ENCODE measurements at regions not wholly inside any gene's neighbourhood (a gene's known extent, or its start where the extent isn't known, plus 50 kb on each side); places are given as distances from the start of the nearest gene placed in this dataset.

- intact Hi-C loops (cut with DNase I; ENCODE audit: low total_unique reads) (no loop called here), in situ Hi-C loops (cut with MboI; ENCODE audit: low sequenced_read_pairs in 4 of 4) (no loop called here)
- no peak overlapping the region for H3K27ac ChIP-seq
Measured at GRCh38 chr7:121525155-121525819, 129.2 kb upstream of the FAM3C start.

GRCh38 chr7:121521711-121522400, 125.7 kb upstream of the FAM3C start:
- H3K9me3 ChIP-seq, result no peaks in the 10 kb centered on the region
- TF ChIP-seq POLR2A (IDR thresholded peaks at IDR 0.05) (no peak), CTCF (IDR thresholded peaks at IDR 0.05 in 4 of 5, conservative IDR thresholded peaks at IDR 0.05 in 1 of 5) (no peak)
- intact Hi-C loops (cut with DNase I; ENCODE audit: low total_unique reads) (no loop called here), in situ Hi-C loops (cut with MboI; ENCODE audit: low sequenced_read_pairs in 4 of 4) (no loop called here)
- DNase-seq, result no peak
- no peak overlapping the region for H3K4me3 ChIP-seq
- no peak overlapping the region for H3K27ac ChIP-seq
- H3K27me3 ChIP-seq, result no peaks in the 10 kb centered on the region
- no peaks in the 10 kb centered on the region for H3K36me3 ChIP-seq
- no peak for ATAC-seq
- H3K4me1 ChIP-seq, result no peaks in the 10 kb centered on the region

More at GRCh38 chr7:121525155-121525819, 129.2 kb upstream of the FAM3C start:
- no peak overlapping the region for H3K4me3 ChIP-seq
- ATAC-seq (no peak), DNase-seq (no peak)
- no peaks in the 10 kb centered on the region for H3K4me1 ChIP-seq
- H3K36me3 ChIP-seq, result no peaks in the 10 kb centered on the region
- H3K27me3 ChIP-seq, result no peaks in the 10 kb centered on the region
- no peaks in the 10 kb centered on the region for H3K9me3 ChIP-seq
- TF ChIP-seq CTCF (IDR thresholded peaks at IDR 0.05 in 4 of 5, conservative IDR thresholded peaks at IDR 0.05 in 1 of 5), result no peak
- no peak for TF ChIP-seq POLR2A (IDR thresholded peaks at IDR 0.05)

GRCh38 chr7:121520911-121521310, 124.8 kb upstream of the FAM3C start:
- no peaks in the 10 kb centered on the region for H3K36me3 ChIP-seq
- intact Hi-C loops (cut with DNase I; ENCODE audit: low total_unique reads) (no loop called here), in situ Hi-C loops (cut with MboI; ENCODE audit: low sequenced_read_pairs in 4 of 4) (no loop called here)
- peak overlapping the region in 1 of 4 donors; percentile 65 for H3K27ac ChIP-seq
- no peak for DNase-seq
- H3K9me3 ChIP-seq, result no peaks in the 10 kb centered on the region
- no peaks in the 10 kb centered on the region for H3K27me3 ChIP-seq
- TF ChIP-seq CTCF (IDR thresholded peaks at IDR 0.05 in 4 of 5, conservative IDR thresholded peaks at IDR 0.05 in 1 of 5), result no peak
- no peak for TF ChIP-seq POLR2A (IDR thresholded peaks at IDR 0.05)
- H3K4me1 ChIP-seq, result no peaks in the 10 kb centered on the region
- ATAC-seq, result no peak
- no peak overlapping the region for H3K4me3 ChIP-seq

GRCh38 chr7:121519548-121520521, 123.7 kb upstream of the FAM3C start:
- Histone ChIP-seq H3K27ac (peak overlapping the region in 2 of 4 donors; percentile 29 to 65), H3K4me3 (peak overlapping the region in 1 of 4 donors; percentile 13), H3K4me1 (no peaks in the 10 kb centered on the region), H3K27me3 (no peaks in the 10 kb centered on the region), H3K9me3 (no peaks in the 10 kb centered on the region), H3K36me3 (no peaks in the 10 kb centered on the region)
- DNase-seq (peak; percentile 3 to 52), ATAC-seq (peak; percentile 54 to 72)
- in situ Hi-C loops (cut with MboI; ENCODE audit: low sequenced_read_pairs in 4 of 4), result no loop called here
- intact Hi-C loops (cut with DNase I; ENCODE audit: low total_unique reads), result no loop called here
- peak in 1 of 5 experiments; percentile 10 for TF ChIP-seq CTCF (IDR thresholded peaks at IDR 0.05 in 4 of 5, conservative IDR thresholded peaks at IDR 0.05 in 1 of 5)
- no peak for TF ChIP-seq POLR2A (IDR thresholded peaks at IDR 0.05)

Data from gastrocnemius medialis (tissue), 4 donors.